Heart right ventricle (tissue), 16 donors: ENCODE measurements at regions not wholly inside any gene's neighbourhood (a gene's known extent, or its start where the extent isn't known, plus 50 kb on each side); places are given as distances from the start of the nearest gene placed in this dataset.

ENCODE experiments used
- ATAC-seq, 8 donors: fragments of 200-7000 bp; cut with Tn5 transposase; one replicate each; pipeline ENCODE4 v1.9.1; 2020; ENCODE audit warnings: mild to moderate bottlenecking in 8 of 8, moderate library complexity in 8 of 8, moderate number of reproducible peaks in 1 of 8
- DNase-seq, 2 donors: peaks; one replicate each; pipeline ENCODE4 v3.0.0-alpha.2; 2020
- H3K27ac ChIP-seq, 10 donors: fragments of 200-600 bp; sonication (generic) in 2 of 10; one replicate each; pipeline versions ENCODE4 v1.5.0 to v1.8.0; 2020 to 2022; ENCODE audit warnings: mild to moderate bottlenecking in 3 of 10
- H3K27me3 ChIP-seq, 7 donors: fragments of 200-600 bp; one replicate each; pipeline ENCODE4 v1.8.0; 2021 to 2022; ENCODE audit warnings: mild to moderate bottlenecking in 2 of 7
- H3K36me3 ChIP-seq, 9 donors: fragments of 200-600 bp; sonication (generic) in 1 of 9; one replicate each; pipeline versions ENCODE4 v1.5.0 to v1.8.0; 2020 to 2022; ENCODE audit warnings: mild to moderate bottlenecking in 2 of 9
- H3K4me1 ChIP-seq, 9 donors: fragments of 200-600 bp; sonication (generic) in 1 of 9; one replicate each; pipeline versions ENCODE4 v1.5.0 to v1.8.0; 2020 to 2022; ENCODE audit warnings: mild to moderate bottlenecking in 4 of 9
- H3K4me3 ChIP-seq, 10 donors: fragments of 200-600 bp; sonication (generic) in 2 of 10; one replicate each; pipeline versions ENCODE4 v1.5.0 to v1.8.0; 2020 to 2022; ENCODE audit warnings: mild to moderate bottlenecking in 7 of 10, moderate library complexity in 2 of 10
- H3K9me3 ChIP-seq, 11 donors: fragments of 200-600 bp in 10 of 11; sonication (generic) in 2 of 11; one replicate each; pipeline versions ENCODE4 v1.5.0 to v1.8.0; 2013 to 2022; ENCODE audit warnings: mild to moderate bottlenecking in 2 of 11, control low read depth in 1 of 11, moderate library complexity in 1 of 11
- WGBS, 2 donors: extraction: QIAGEN DNeasy Blood & Tissue Kit; methylation state at CpG; one replicate each; pipeline ENCODE4 v1.1.7; 2013; ENCODE audit warnings: inconsistent platforms in 1 of 2; 5-methylcytosine and 5-hydroxymethylcytosine counted together
- intact Hi-C, 10 donors: fragments of 100-400 bp; cut with DNase I; formaldehyde crosslinking; loops; one replicate each; pipeline versions ENCODE4 v1.11.1 to v1.14.2; 2022
- TF ChIP-seq, protein P1 (sequence below), 9 donors: fragments of 200-600 bp; sonication (generic) in 2 of 9; IDR thresholded peaks; one replicate each; pipeline versions ENCODE4 v1.5.0 to v1.8.0; 2021 to 2022; ENCODE audit warnings: antibody characterized with exemption in 9 of 9, mild to moderate bottlenecking in 5 of 9, moderate library complexity in 1 of 9
- donor health status: Arrhythmogenic right ventricular cardiomyopathy.
- donor health status: ischemic (EF 13 %, LVEDD 7.1; RV severe dilation, severe dysfunction).
- donor health status: healthy with polysubstance abuse.
- donor health status: DM: no; HTN: yes; CAD: no.
- donor health status: DM: no; HTN: no; CAD: no.
- donor health status: ischemic (EF 25% LVEDD 6.9; RV normal size, moderate dysfunction).
- donor health status: ischemic (EF 25% LVEDD 5.7; RV mildly dilated, moderate dysfunction).
- donor health status: healthy.
- donor health status: DM: yes; HTN: yes; CAD: no.
- donor health status: Ischemic cardiomyopathy.
- donor health status: ischemic (EF 35%, LVEDD 5.7; RV mildly dilated, moderate dysfunction).
- donor health status: nonischemic (EF 11% LVEDD 7.7; RV severe dilation, severe dysfunction).
- donor health status: DM: yes; HTN: yes; CAD: no.
- donor health status: PGD.
- donor health status: ischemic (EF 29% LVEDD 5.4; RV normal size, mild dysfunction).
- donor health status: nonischemic (EF 23%, LVEDD 6.1; RV moderate dilation, normal function).

- Histone ChIP-seq H3K27me3 (no peaks in the 10 kb centered on the region), H3K4me1 (no peaks in the 10 kb centered on the region), H3K4me3 (no peak overlapping the region), H3K36me3 (no peaks in the 10 kb centered on the region), H3K9me3 (no peaks in the 10 kb centered on the region), H3K27ac (no peak overlapping the region)
- TF ChIP-seq, protein P1, sequence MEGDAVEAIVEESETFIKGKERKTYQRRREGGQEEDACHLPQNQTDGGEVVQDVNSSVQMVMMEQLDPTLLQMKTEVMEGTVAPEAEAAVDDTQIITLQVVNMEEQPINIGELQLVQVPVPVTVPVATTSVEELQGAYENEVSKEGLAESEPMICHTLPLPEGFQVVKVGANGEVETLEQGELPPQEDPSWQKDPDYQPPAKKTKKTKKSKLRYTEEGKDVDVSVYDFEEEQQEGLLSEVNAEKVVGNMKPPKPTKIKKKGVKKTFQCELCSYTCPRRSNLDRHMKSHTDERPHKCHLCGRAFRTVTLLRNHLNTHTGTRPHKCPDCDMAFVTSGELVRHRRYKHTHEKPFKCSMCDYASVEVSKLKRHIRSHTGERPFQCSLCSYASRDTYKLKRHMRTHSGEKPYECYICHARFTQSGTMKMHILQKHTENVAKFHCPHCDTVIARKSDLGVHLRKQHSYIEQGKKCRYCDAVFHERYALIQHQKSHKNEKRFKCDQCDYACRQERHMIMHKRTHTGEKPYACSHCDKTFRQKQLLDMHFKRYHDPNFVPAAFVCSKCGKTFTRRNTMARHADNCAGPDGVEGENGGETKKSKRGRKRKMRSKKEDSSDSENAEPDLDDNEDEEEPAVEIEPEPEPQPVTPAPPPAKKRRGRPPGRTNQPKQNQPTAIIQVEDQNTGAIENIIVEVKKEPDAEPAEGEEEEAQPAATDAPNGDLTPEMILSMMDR (IDR thresholded peaks at IDR 0.05), result no peak
- 41 to 51% methylated on average over 1 of the region's 1 CpG for WGBS, 2 donors
- DNase-seq (no peak), ATAC-seq (no peak)
- intact Hi-C loops, result no loop called here
Measured at GRCh38 chrX:125407314-125407713, 87.6 kb downstream of the TEX13C start.

- 85 to 87% methylated on average over 4 of the region's 4 CpGs for WGBS, 2 donors
- no peak overlapping the region for H3K4me3 ChIP-seq
- no peak overlapping the region for H3K27ac ChIP-seq
- no peaks in the 10 kb centered on the region for H3K27me3 ChIP-seq
- H3K36me3 ChIP-seq, result no peaks in the 10 kb centered on the region
- no peaks in the 10 kb centered on the region for H3K4me1 ChIP-seq
- DNase-seq (no peak), ATAC-seq (no peak)
- intact Hi-C loops, result no loop called here
- TF ChIP-seq, protein P1 (IDR thresholded peaks at IDR 0.05), result no peak
- no peaks in the 10 kb centered on the region for H3K9me3 ChIP-seq
Measured at GRCh38 chrX:125420809-125421208, 101.1 kb downstream of the TEX13C start.

- Histone ChIP-seq H3K4me1 (no peaks in the 10 kb centered on the region), H3K36me3 (no peaks in the 10 kb centered on the region), H3K9me3 (no peaks in the 10 kb centered on the region), H3K4me3 (no peak overlapping the region), H3K27me3 (no peaks in the 10 kb centered on the region), H3K27ac (no peak overlapping the region)
- no peak for ATAC-seq
- WGBS, 2 donors, result 74 to 84% methylated on average over 3 of the region's 3 CpGs
- no peak for DNase-seq
- intact Hi-C loops, result no loop called here
- TF ChIP-seq, protein P1 (IDR thresholded peaks at IDR 0.05), result no peak
Measured at GRCh38 chrX:125422986-125423385, 103.3 kb downstream of the TEX13C start.

GRCh38 chrX:125424536-125424935 is 104.9 kb downstream of the TEX13C start:
- no peaks in the 10 kb centered on the region for H3K9me3 ChIP-seq
- no peaks in the 10 kb centered on the region for H3K36me3 ChIP-seq
- DNase-seq (no peak), ATAC-seq (no peak)
- H3K4me1 ChIP-seq, result no peaks in the 10 kb centered on the region
- no peaks in the 10 kb centered on the region for H3K27me3 ChIP-seq
- TF ChIP-seq, protein P1 (IDR thresholded peaks at IDR 0.05), result no peak
- no peak overlapping the region for H3K27ac ChIP-seq
- no peak overlapping the region for H3K4me3 ChIP-seq
- intact Hi-C loops, result no loop called here
- 68 to 88% methylated on average over 1 of the region's 1 CpG for whole genome bisulfite sequencing, 2 donors

GRCh38 chrX:125436855-125437254 is 117.2 kb downstream of the TEX13C start:
- Histone ChIP-seq H3K27ac (no peak overlapping the region), H3K27me3 (no peaks in the 10 kb centered on the region), H3K36me3 (no peaks in the 10 kb centered on the region), H3K4me1 (no peaks in the 10 kb centered on the region), H3K4me3 (no peak overlapping the region), H3K9me3 (no peaks in the 10 kb centered on the region)
- DNase-seq (no peak), ATAC-seq (no peak)
- intact Hi-C loops, result no loop called here
- TF ChIP-seq, protein P1 (IDR thresholded peaks at IDR 0.05), result peak in 2 of 9 donors; percentile 19 to 30
